BLaER1 treated with 17β-estradiol and CSF1 and Interleukin-3, amounts not matched to agents 10 nM and 100 nM (cell line): ENCODE measurements at regions not wholly inside any gene's neighbourhood (a gene's known extent, or its start where the extent isn't known, plus 50 kb on each side); places are given as distances from the start of the nearest gene placed in this dataset.

Experiments used
- H3K27ac ChIP-seq, 11 experiments: shearing (Covaris generic); formaldehyde crosslinking; 2 replicates each; pipeline ENCODE4 v1.8.1; 2022
- H3K27me3 ChIP-seq, 11 experiments: shearing (Covaris generic); formaldehyde crosslinking; 2 replicates each; pipeline ENCODE4 v1.8.1; 2022
- H3K36me3 ChIP-seq, 11 experiments: shearing (Covaris generic); formaldehyde crosslinking; 2 replicates each; pipeline ENCODE4 v1.8.1; 2022
- H3K4me1 ChIP-seq, 10 experiments: shearing (Covaris generic); formaldehyde crosslinking; 2 replicates each; pipeline ENCODE4 v1.8.1; 2022
- H3K4me2 ChIP-seq, 11 experiments: shearing (Covaris generic); formaldehyde crosslinking; 2 replicates each; pipeline ENCODE4 v1.8.1; 2022
- H3K4me3 ChIP-seq, 10 experiments: shearing (Covaris generic); formaldehyde crosslinking; 2 replicates each; pipeline ENCODE4 v1.8.1; 2022
- H3K9ac ChIP-seq, 11 experiments: shearing (Covaris generic); formaldehyde crosslinking; 2 replicates each; pipeline ENCODE4 v1.8.1; 2022
- H3K9me3 ChIP-seq, 11 experiments: shearing (Covaris generic); formaldehyde crosslinking; replicated peaks in 1 of 11; 2 replicates each; pipeline ENCODE4 v1.8.1; 2022
- H4K20me1 ChIP-seq, 11 experiments: shearing (Covaris generic); formaldehyde crosslinking; 2 replicates each; pipeline ENCODE4 v1.8.1; 2022
- Cebpa-rat ChIP-seq, 11 experiments: shearing (Covaris generic); IDR thresholded peaks; 2 replicates each; pipeline ENCODE4 v1.8.1; 2022

- TF ChIP-seq Cebpa-rat (IDR thresholded peaks at IDR 0.05), result no peak
- no peaks in the 10 kb centered on the region for H3K4me1 ChIP-seq
Observed at GRCh38 chr3:152540120-152540519, 271.4 kb downstream of the MBNL1 start.

GRCh38 chr3:152547153-152547552 is 278.4 kb downstream of the MBNL1 start:
- H3K4me3 ChIP-seq, result no peak overlapping the region
- peaks cover 0 to 4% (median 0%) of the 10 kb centered on the region in 11 experiments; a peak in 4 of 22 replicates for H3K9me3 ChIP-seq
- H3K4me2 ChIP-seq, result no peak overlapping the region
- no peaks in the 10 kb centered on the region for H3K36me3 ChIP-seq
- no peaks in the 10 kb centered on the region for H4K20me1 ChIP-seq
- TF ChIP-seq Cebpa-rat (IDR thresholded peaks at IDR 0.05), result no peak
- H3K27me3 ChIP-seq, result no peaks in the 10 kb centered on the region
- no peak overlapping the region for H3K9ac ChIP-seq
- no peaks in the 10 kb centered on the region for H3K4me1 ChIP-seq
- H3K27ac ChIP-seq, result no peak overlapping the region

More at GRCh38 chr3:152540120-152540519, 271.4 kb downstream of the MBNL1 start:
- no peak overlapping the region for H3K9ac ChIP-seq
- H4K20me1 ChIP-seq, result no peaks in the 10 kb centered on the region
- no peak overlapping the region for H3K27ac ChIP-seq
- peaks cover 13 to 36% (median 22%) of the 10 kb centered on the region in 11 experiments; a peak in 20 of 22 replicates for H3K9me3 ChIP-seq
- no peak overlapping the region for H3K4me2 ChIP-seq
- no peaks in the 10 kb centered on the region for H3K27me3 ChIP-seq
- H3K4me3 ChIP-seq, result no peak overlapping the region
- H3K36me3 ChIP-seq, result no peaks in the 10 kb centered on the region

- Histone ChIP-seq H3K4me1 (no peaks in the 10 kb centered on the region), H3K27me3 (no peaks in the 10 kb centered on the region), H3K9me3 (peaks cover 0 to 3% (median 0%) of the 10 kb centered on the region in 11 experiments; a peak in 3 of 22 replicates), H3K27ac (no peak overlapping the region), H3K4me2 (no peak overlapping the region), H3K36me3 (no peaks in the 10 kb centered on the region), H3K4me3 (no peak overlapping the region), H4K20me1 (no peaks in the 10 kb centered on the region), H3K9ac (no peak overlapping the region)
- no peak for TF ChIP-seq Cebpa-rat (IDR thresholded peaks at IDR 0.05)
Observed at GRCh38 chr3:152549263-152549662, 280.5 kb downstream of the MBNL1 start.

GRCh38 chr3:152550284-152550683 is 281.6 kb downstream of the MBNL1 start:
- no peak overlapping the region for H3K9ac ChIP-seq
- H3K27me3 ChIP-seq, result no peaks in the 10 kb centered on the region
- H3K4me1 ChIP-seq, result no peaks in the 10 kb centered on the region
- no peak overlapping the region for H3K4me3 ChIP-seq
- no peak for TF ChIP-seq Cebpa-rat (IDR thresholded peaks at IDR 0.05)
- H3K36me3 ChIP-seq, result no peaks in the 10 kb centered on the region
- H3K27ac ChIP-seq, result no peak overlapping the region
- H4K20me1 ChIP-seq, result no peaks in the 10 kb centered on the region
- H3K4me2 ChIP-seq, result no peak overlapping the region
- peaks cover 0 to 3% (median 0%) of the 10 kb centered on the region in 11 experiments; a peak in 2 of 22 replicates for H3K9me3 ChIP-seq

DNA sequence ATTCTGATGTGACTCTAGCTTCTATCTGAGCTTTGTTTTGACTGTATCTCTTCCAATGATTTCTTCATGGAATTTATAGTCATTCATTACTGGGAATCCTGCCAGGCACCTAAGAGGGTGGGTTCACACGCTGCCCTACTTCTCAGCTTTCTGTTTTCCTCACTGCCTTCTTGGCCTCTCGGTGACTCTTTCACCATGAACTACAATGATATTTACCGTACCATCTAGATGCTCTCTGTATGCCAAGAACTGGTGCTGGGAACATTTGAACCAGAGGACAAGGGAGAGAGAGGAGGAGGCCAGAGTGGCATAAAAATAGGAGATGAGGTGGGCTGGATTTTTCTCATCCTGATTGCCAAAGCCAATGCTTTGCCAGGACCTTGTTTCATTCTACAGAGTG is 280.0 kb upstream of the P2RY1 start:
- no peaks in the 10 kb centered on the region for H3K36me3 ChIP-seq
- H4K20me1 ChIP-seq, result no peaks in the 10 kb centered on the region
- peaks cover 0 to 4% (median 0%) of the 10 kb centered on the region in 10 experiments; a peak in 3 of 20 replicates for H3K4me1 ChIP-seq
- no peak overlapping the region for H3K4me3 ChIP-seq
- no peak overlapping the region for H3K27ac ChIP-seq
- no peak overlapping the region for H3K4me2 ChIP-seq
- no peaks in the 10 kb centered on the region for H3K27me3 ChIP-seq
- no peak for TF ChIP-seq Cebpa-rat (IDR thresholded peaks at IDR 0.05)
- no peak overlapping the region for H3K9ac ChIP-seq
- peaks cover 0 to 30% (median 4%) of the 10 kb centered on the region in 11 experiments; a peak in 12 of 22 replicates for H3K9me3 ChIP-seq

- H4K20me1 ChIP-seq, result no peaks in the 10 kb centered on the region
- TF ChIP-seq Cebpa-rat (IDR thresholded peaks at IDR 0.05), result no peak
- H3K9ac ChIP-seq, result no peak overlapping the region
- H3K36me3 ChIP-seq, result no peaks in the 10 kb centered on the region
- H3K4me2 ChIP-seq, result no peak overlapping the region
- H3K4me3 ChIP-seq, result no peak overlapping the region
- H3K4me1 ChIP-seq, result peaks cover 0 to 4% (median 0%) of the 10 kb centered on the region in 10 experiments; a peak in 3 of 20 replicates
- peaks cover 0 to 35% (median 4%) of the 10 kb centered on the region in 11 experiments; a peak in 12 of 22 replicates for H3K9me3 ChIP-seq
- no peak overlapping the region for H3K27ac ChIP-seq
- no peaks in the 10 kb centered on the region for H3K27me3 ChIP-seq
Observed at GRCh38 chr3:152555666-152556291, 279.2 kb upstream of the P2RY1 start.

GRCh38 chr3:152556731-152557254 is 278.1 kb upstream of the P2RY1 start:
- Histone ChIP-seq H4K20me1 (no peaks in the 10 kb centered on the region), H3K9ac (no peak overlapping the region), H3K9me3 (peaks cover 0 to 35% (median 4%) of the 10 kb centered on the region in 11 experiments; a peak in 12 of 22 replicates), H3K27me3 (no peaks in the 10 kb centered on the region), H3K4me3 (no peak overlapping the region), H3K4me1 (peaks cover 0 to 4% (median 0%) of the 10 kb centered on the region in 10 experiments; a peak in 3 of 20 replicates), H3K27ac (no peak overlapping the region; a peak in 1 of 22 replicates), H3K36me3 (no peaks in the 10 kb centered on the region), H3K4me2 (0 out of 22 replicates have a peak overlapping the region, but pooled peaks of 1 of the 11 experiments have one; percentile 5)
- no peak for TF ChIP-seq Cebpa-rat (IDR thresholded peaks at IDR 0.05)

DNA sequence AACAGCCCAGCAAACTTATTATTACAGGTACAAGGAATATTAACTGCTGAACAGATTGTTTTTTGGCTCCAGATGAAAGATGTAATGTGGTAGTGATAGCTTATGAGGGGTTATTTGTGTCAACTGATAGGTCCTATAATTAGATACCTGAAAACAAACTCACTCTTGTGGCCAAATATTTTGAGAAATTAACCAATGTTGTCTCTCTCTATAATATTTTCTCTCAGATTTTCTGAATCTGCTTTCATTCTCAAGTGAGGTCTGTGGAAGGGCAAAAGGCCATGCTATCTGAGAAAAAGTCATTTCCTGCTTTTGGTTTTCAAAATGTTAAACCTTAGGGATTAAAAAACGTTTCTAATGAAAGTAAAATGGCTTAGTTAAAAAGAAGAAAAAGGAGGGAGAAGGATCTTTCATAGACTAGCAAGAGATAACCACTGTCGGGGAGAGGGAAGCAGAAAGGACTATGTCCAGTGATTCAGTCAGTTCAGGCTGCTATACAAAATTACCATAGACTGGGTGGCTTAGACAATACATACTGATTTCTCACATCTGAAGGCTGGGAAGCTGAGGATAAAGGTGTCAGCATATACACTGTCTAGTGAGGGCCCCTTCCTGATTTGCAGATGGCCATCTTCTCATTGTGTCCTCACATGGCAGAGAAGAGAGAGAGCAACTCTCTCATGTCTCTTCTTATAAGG is 277.5 kb upstream of the P2RY1 start:
- Histone ChIP-seq H3K4me3 (no peak overlapping the region), H3K27ac (no peak overlapping the region; a peak in 1 of 22 replicates), H3K9me3 (peaks cover 0 to 35% (median 4%) of the 10 kb centered on the region in 11 experiments; a peak in 12 of 22 replicates), H3K36me3 (no peaks in the 10 kb centered on the region), H3K4me1 (peaks cover 0 to 4% (median 0%) of the 10 kb centered on the region in 10 experiments; a peak in 3 of 20 replicates), H3K27me3 (no peaks in the 10 kb centered on the region), H3K9ac (no peak overlapping the region), H4K20me1 (no peaks in the 10 kb centered on the region), H3K4me2 (0 out of 22 replicates have a peak overlapping the region, but pooled peaks of 1 of the 11 experiments have one; percentile 5)
- TF ChIP-seq Cebpa-rat (IDR thresholded peaks at IDR 0.05), result no peak

DNA sequence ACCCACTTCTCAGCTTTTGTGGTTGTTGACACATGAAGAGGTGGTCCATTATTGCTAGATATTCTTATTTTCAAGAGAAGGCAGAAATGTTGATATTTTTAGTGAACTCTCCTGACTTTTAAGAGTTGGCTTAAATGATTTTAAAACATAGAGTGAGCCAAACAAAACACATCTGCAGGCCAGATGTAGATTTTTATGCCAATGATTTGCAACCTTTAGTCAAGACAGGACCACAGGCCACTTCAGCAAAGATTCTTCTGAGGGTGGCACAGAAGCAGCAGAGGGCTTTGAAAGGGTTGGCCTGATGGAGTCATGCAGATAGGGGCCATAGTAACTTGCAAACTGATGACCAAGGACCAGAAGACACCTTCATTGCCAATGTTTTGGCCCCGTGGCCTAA is 276.5 kb upstream of the P2RY1 start:
- Histone ChIP-seq H3K4me1 (peaks cover 0 to 4% (median 0%) of the 10 kb centered on the region in 10 experiments; a peak in 3 of 20 replicates), H3K4me2 (no peak overlapping the region), H4K20me1 (no peaks in the 10 kb centered on the region), H3K27me3 (no peaks in the 10 kb centered on the region), H3K9ac (no peak overlapping the region), H3K4me3 (no peak overlapping the region), H3K27ac (no peak overlapping the region), H3K9me3 (peaks cover 0 to 35% (median 4%) of the 10 kb centered on the region in 11 experiments; a peak in 12 of 22 replicates), H3K36me3 (no peaks in the 10 kb centered on the region)
- no peak for TF ChIP-seq Cebpa-rat (IDR thresholded peaks at IDR 0.05)
